Tibial nerve (tissue), 4 donors: ENCODE measurements at regions not wholly inside any gene's neighbourhood (a gene's known extent, or its start where the extent isn't known, plus 50 kb on each side); places are given as distances from the start of the nearest gene placed in this dataset.

Experiments
- CTCF ChIP-seq, 5 experiments: fragments of 200-600 bp in 3 of 5; fragments of 450-650 bp in 2 of 5; sonication (generic) in 3 of 5; IDR thresholded peaks; one replicate each; pipeline ENCODE4 v1.5.1; 2016 to 2019; ENCODE audit warnings: antibody characterized with exemption in 5 of 5, mild to moderate bottlenecking in 3 of 5, moderate library complexity in 2 of 5
- EP300 ChIP-seq, 2 donors: sonication (generic); formaldehyde crosslinking; IDR thresholded peaks; one replicate each; pipeline ENCODE4 v1.6.1; 2017; ENCODE audit warnings: antibody characterized with exemption in 2 of 2, mild to moderate bottlenecking in 1 of 2
- POLR2A ChIP-seq, 2 donors: fragments of 450-650 bp; IDR thresholded peaks; one replicate each; pipeline ENCODE4 v1.6.1; 2017; ENCODE audit warnings: antibody characterized with exemption in 2 of 2, mild to moderate bottlenecking in 2 of 2, moderate library complexity in 2 of 2

GRCh38 chr14:30403791-30404190 lies 155.2 kb upstream of the G2E3 start:
- TF ChIP-seq CTCF (IDR thresholded peaks at IDR 0.05) (no peak), EP300 (IDR thresholded peaks at IDR 0.05) (no peak), POLR2A (IDR thresholded peaks at IDR 0.05) (no peak)
